HG03108 (cell line): ENCODE measurements at regions not wholly inside any gene's neighbourhood (a gene's known extent, or its start where the extent isn't known, plus 50 kb on each side); places are given as distances from the start of the nearest gene placed in this dataset.

Experiments used
- ATAC-seq: cut with Tn5 transposase; IDR thresholded peaks from one replicate; pipeline ENCODE4 v1.9.1; 2021; ENCODE audit warnings: moderate library complexity; ENCODE audit not compliant: unreplicated experiment

GRCh38 chr1:87437663-87438295 is 109.1 kb downstream of the LMO4 start:
- ATAC-seq, result peak; percentile 70

GRCh38 chr1:87439821-87440220 is 111.1 kb downstream of the LMO4 start:
- ATAC-seq, result no peak

GRCh38 chr1:87449348-87449963 is 120.8 kb downstream of the LMO4 start:
- peak; percentile 83 for ATAC-seq

- no peak for ATAC-seq
Observed at GRCh38 chr1:87450136-87450535, 121.5 kb downstream of the LMO4 start.

- peak; percentile 24 for ATAC-seq
Observed at GRCh38 chr1:87450615-87451209, 122.0 kb downstream of the LMO4 start.

GRCh38 chr1:87451229-87451920 is 122.7 kb downstream of the LMO4 start:
- no peak for ATAC-seq

- no peak for ATAC-seq
Observed at GRCh38 chr1:87452648-87453047, 124.0 kb downstream of the LMO4 start.

- ATAC-seq, result no peak
Observed at GRCh38 chr1:87457408-87457807, 128.7 kb downstream of the LMO4 start.

GRCh38 chr1:87462894-87463293 is 134.2 kb downstream of the LMO4 start:
- no peak for ATAC-seq

GRCh38 chr1:87464022-87464490 is 135.4 kb downstream of the LMO4 start:
- peak; percentile 52 for ATAC-seq

GRCh38 chr1:87466621-87467020 is 137.9 kb downstream of the LMO4 start:
- no peak for ATAC-seq

- ATAC-seq, result no peak
Observed at GRCh38 chr1:87472716-87473115, 144.0 kb downstream of the LMO4 start.

GRCh38 chr1:87473203-87473661 is 144.6 kb downstream of the LMO4 start:
- no peak for ATAC-seq

GRCh38 chr1:87474098-87474497 is 145.4 kb downstream of the LMO4 start:
- ATAC-seq, result no peak

- ATAC-seq, result no peak
Observed at GRCh38 chr1:87478231-87478630, 149.6 kb downstream of the LMO4 start.

GRCh38 chr1:87495147-87495546 is 166.5 kb downstream of the LMO4 start:
- ATAC-seq, result no peak

- ATAC-seq, result no peak
Observed at GRCh38 chr1:87495870-87496269, 167.2 kb downstream of the LMO4 start.

- no peak for ATAC-seq
Observed at GRCh38 chr1:87497380-87498203, 168.9 kb downstream of the LMO4 start.

- ATAC-seq, result no peak
Observed at GRCh38 chr1:87501738-87502137, 173.1 kb downstream of the LMO4 start.

- ATAC-seq, result no peak
Observed at GRCh38 chr1:87505391-87505983, 176.8 kb downstream of the LMO4 start.
